A673 (cell line): ENCODE measurements at regions not wholly inside any gene's neighbourhood (a gene's known extent, or its start where the extent isn't known, plus 50 kb on each side); places are given as distances from the start of the nearest gene placed in this dataset.

ENCODE experiments used
- CTCF ChIP-seq: fragments of 300-800, 200-600 bp; sonication (generic); conservative IDR thresholded peaks from 2 replicates; pipeline ENCODE4 v1.5.1; 2017; ENCODE audit warnings: low read depth, mild to moderate bottlenecking, antibody characterized with exemption, low read length, moderate library complexity, mixed read lengths
- EZH2 ChIP-seq: fragments of 200-600 bp; sonication (generic); IDR thresholded peaks from 2 replicates; pipeline ENCODE4 v1.6.1; 2017; ENCODE audit warnings: borderline replicate concordance, low read depth, mild to moderate bottlenecking, mixed read lengths, antibody characterized with exemption, low read length; ENCODE audit not compliant: poor library complexity, severe bottlenecking

- no peak for TF ChIP-seq CTCF
- no peak for TF ChIP-seq EZH2
Measured at GRCh38 chr2:186197955-186198354, 288.1 kb upstream of the ZC3H15 start.
